ENCODE measurements at regions not wholly inside any gene's neighbourhood (a gene's known extent, or its start where the extent isn't known, plus 50 kb on each side); places are given as distances from the start of the nearest gene placed in this dataset.

DNA sequence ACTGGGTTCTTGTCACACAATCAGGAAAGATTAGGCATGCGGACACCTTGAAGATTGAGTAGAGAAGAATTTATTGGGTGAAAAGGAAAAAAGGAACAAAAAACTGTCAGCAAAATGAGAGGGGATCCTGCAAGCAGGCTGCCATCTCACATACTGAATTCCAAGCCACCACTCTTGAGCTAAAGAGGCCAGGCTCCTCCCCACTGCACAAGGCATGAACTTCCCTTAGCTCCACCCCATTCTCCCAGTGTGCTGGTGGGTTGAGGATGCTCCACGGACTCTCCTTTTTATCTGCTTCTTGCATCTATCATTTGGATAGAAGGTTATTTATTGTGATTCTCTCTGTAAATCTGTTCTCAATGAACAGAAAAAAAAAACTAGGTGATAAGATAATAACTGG, 79.6 kb downstream of the ANKRD7 start:
- TF ChIP-seq, protein P1, sequence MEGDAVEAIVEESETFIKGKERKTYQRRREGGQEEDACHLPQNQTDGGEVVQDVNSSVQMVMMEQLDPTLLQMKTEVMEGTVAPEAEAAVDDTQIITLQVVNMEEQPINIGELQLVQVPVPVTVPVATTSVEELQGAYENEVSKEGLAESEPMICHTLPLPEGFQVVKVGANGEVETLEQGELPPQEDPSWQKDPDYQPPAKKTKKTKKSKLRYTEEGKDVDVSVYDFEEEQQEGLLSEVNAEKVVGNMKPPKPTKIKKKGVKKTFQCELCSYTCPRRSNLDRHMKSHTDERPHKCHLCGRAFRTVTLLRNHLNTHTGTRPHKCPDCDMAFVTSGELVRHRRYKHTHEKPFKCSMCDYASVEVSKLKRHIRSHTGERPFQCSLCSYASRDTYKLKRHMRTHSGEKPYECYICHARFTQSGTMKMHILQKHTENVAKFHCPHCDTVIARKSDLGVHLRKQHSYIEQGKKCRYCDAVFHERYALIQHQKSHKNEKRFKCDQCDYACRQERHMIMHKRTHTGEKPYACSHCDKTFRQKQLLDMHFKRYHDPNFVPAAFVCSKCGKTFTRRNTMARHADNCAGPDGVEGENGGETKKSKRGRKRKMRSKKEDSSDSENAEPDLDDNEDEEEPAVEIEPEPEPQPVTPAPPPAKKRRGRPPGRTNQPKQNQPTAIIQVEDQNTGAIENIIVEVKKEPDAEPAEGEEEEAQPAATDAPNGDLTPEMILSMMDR (IDR thresholded peaks at IDR 0.05) = no peak
- no peak for TF ChIP-seq EZH2 (IDR thresholded peaks at IDR 0.05; ENCODE audit: borderline replicate concordance, insufficient read depth, low read depth, low read length, poor library complexity, severe bottlenecking)
